ENCODE measurements at regions not wholly inside any gene's neighbourhood (a gene's known extent, or its start where the extent isn't known, plus 50 kb on each side); places are given as distances from the start of the nearest gene placed in this dataset.

GRCh38 chr17:79269620-79270019 lies 195.0 kb downstream of the ENGASE start:
- Histone ChIP-seq H3K9me3 (no peaks in the 10 kb centered on the region), H3K4me1 (no peaks in the 10 kb centered on the region), H3K4me3 (no peak overlapping the region), H3K27me3 (replicated peaks in 1 of 7) (peaks cover 0 to 99% (median 24%) of the 10 kb centered on the region in 7 donors), H3K36me3 (no peaks in the 10 kb centered on the region), H3K27ac (no peak overlapping the region)
- no peak for DNase-seq
- intact Hi-C loops (cut with DNase I; ENCODE audit: low total_unique reads) = no loop called here
- 20 to 32% (median 23%) methylated on average over 5 of the region's 5 CpGs for WGBS, 5 donors
- TF ChIP-seq POLR2AphosphoS5 (IDR thresholded peaks at IDR 0.05) (no peak), POLR2A (IDR thresholded peaks at IDR 0.05) (no peak)
- TF ChIP-seq, protein P1, sequence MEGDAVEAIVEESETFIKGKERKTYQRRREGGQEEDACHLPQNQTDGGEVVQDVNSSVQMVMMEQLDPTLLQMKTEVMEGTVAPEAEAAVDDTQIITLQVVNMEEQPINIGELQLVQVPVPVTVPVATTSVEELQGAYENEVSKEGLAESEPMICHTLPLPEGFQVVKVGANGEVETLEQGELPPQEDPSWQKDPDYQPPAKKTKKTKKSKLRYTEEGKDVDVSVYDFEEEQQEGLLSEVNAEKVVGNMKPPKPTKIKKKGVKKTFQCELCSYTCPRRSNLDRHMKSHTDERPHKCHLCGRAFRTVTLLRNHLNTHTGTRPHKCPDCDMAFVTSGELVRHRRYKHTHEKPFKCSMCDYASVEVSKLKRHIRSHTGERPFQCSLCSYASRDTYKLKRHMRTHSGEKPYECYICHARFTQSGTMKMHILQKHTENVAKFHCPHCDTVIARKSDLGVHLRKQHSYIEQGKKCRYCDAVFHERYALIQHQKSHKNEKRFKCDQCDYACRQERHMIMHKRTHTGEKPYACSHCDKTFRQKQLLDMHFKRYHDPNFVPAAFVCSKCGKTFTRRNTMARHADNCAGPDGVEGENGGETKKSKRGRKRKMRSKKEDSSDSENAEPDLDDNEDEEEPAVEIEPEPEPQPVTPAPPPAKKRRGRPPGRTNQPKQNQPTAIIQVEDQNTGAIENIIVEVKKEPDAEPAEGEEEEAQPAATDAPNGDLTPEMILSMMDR (IDR thresholded peaks at IDR 0.05 in 8 of 11, conservative IDR thresholded peaks at IDR 0.05 in 3 of 11) = no peak

GRCh38 chr17:79263191-79263590 lies 188.6 kb downstream of the ENGASE start:
- intact Hi-C loops (cut with DNase I; ENCODE audit: low total_unique reads) = no loop called here
- TF ChIP-seq, protein P1 (IDR thresholded peaks at IDR 0.05 in 8 of 11, conservative IDR thresholded peaks at IDR 0.05 in 3 of 11) = no peak
- TF ChIP-seq POLR2AphosphoS5 (IDR thresholded peaks at IDR 0.05) = no peak
- no peak for TF ChIP-seq POLR2A (IDR thresholded peaks at IDR 0.05)
- H3K4me3 ChIP-seq = no peak overlapping the region
- no peak overlapping the region for H3K27ac ChIP-seq
- no peaks in the 10 kb centered on the region for H3K4me1 ChIP-seq
- no peaks in the 10 kb centered on the region for H3K36me3 ChIP-seq
- peaks cover 0 to 98% (median 18%) of the 10 kb centered on the region in 7 donors for H3K27me3 ChIP-seq (replicated peaks in 1 of 7)
- WGBS, 5 donors = 70 to 81% (median 76%) methylated on average over 11 of the region's 11 CpGs
- H3K9me3 ChIP-seq = no peaks in the 10 kb centered on the region
- DNase-seq = no peak

- no peak for DNase-seq
- intact Hi-C loops (cut with DNase I; ENCODE audit: low total_unique reads) = no loop called here
- Histone ChIP-seq H3K4me3 (no peak overlapping the region), H3K36me3 (no peaks in the 10 kb centered on the region), H3K4me1 (no peaks in the 10 kb centered on the region), H3K27me3 (replicated peaks in 1 of 7) (peaks cover 0 to 98% (median 18%) of the 10 kb centered on the region in 7 donors), H3K27ac (no peak overlapping the region), H3K9me3 (no peaks in the 10 kb centered on the region)
- TF ChIP-seq POLR2AphosphoS5 (IDR thresholded peaks at IDR 0.05) = no peak
- no peak for TF ChIP-seq POLR2A (IDR thresholded peaks at IDR 0.05)
- TF ChIP-seq, protein P1 (IDR thresholded peaks at IDR 0.05 in 8 of 11, conservative IDR thresholded peaks at IDR 0.05 in 3 of 11) = no peak
- 68 to 92% (median 85%) methylated on average over 3 to 6 of the region's 6 CpGs for WGBS, 5 donors
Measured at GRCh38 chr17:79262624-79263023, 188.0 kb downstream of the ENGASE start.

DNA sequence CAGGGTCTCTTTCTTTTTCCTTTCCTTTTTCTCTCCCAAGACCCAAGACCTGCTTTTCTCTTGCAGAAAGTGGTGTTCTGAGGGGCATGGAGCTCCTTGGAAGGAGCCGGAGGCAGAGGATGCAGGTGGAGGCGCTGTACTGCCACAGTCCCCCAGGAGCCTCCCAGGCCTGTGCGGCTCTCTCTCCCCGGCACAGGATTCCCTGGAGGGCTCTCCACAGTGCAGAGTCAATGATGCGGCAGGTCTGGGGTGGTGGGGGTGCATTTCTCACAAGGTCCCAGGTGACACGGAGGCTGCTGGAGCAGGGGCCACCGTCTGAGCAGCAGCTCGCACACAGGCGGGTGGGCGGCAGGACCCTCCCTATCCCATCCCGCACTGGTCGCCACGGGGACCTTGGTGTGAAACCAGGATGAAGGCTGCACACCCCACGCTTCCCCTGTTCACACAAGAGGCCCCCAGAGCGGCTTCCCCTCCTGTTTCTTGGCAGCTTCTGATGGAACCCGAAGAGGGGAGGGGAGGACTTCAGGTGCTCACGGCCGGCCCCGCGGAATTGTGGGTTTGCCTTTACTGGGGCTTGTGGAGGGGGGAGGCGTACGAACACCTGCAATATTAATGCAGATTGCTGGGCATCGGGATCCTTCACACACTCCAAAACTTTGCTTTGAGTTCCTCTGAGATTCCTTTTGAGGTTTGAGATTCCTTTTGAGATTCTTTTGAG lies 186.9 kb downstream of the ENGASE start:
- Histone ChIP-seq H3K9me3 (no peaks in the 10 kb centered on the region), H3K36me3 (no peaks in the 10 kb centered on the region), H3K27me3 (replicated peaks in 1 of 7) (peaks cover 0 to 98% (median 23%) of the 10 kb centered on the region in 7 donors), H3K4me3 (no peak overlapping the region), H3K27ac (no peak overlapping the region), H3K4me1 (no peaks in the 10 kb centered on the region)
- DNase-seq = no peak
- no peak for TF ChIP-seq POLR2AphosphoS5 (IDR thresholded peaks at IDR 0.05)
- TF ChIP-seq, protein P1 (IDR thresholded peaks at IDR 0.05 in 8 of 11, conservative IDR thresholded peaks at IDR 0.05 in 3 of 11) = no peak
- TF ChIP-seq POLR2A (IDR thresholded peaks at IDR 0.05) = no peak
- intact Hi-C loops (cut with DNase I; ENCODE audit: low total_unique reads) = no loop called here
- WGBS, 5 donors = 65 to 75% (median 69%) methylated on average over 14 to 23 of the region's 23 CpGs
